ENCODE measurements at regions not wholly inside any gene's neighbourhood (a gene's known extent, or its start where the extent isn't known, plus 50 kb on each side); places are given as distances from the start of the nearest gene placed in this dataset.

- TF ChIP-seq CTCF (IDR thresholded peaks at IDR 0.05) (no peak), POLR2A (IDR thresholded peaks at IDR 0.05) (no peak)
Observed at GRCh38 chr2:150909090-150909489, 352.6 kb downstream of the RBM43 start.
